Uterus (tissue), 2 donors: ENCODE measurements at regions not wholly inside any gene's neighbourhood (a gene's known extent, or its start where the extent isn't known, plus 50 kb on each side); places are given as distances from the start of the nearest gene placed in this dataset.

Experiments
- POLR2A ChIP-seq, 2 donors: fragments of 450-650 bp; IDR thresholded peaks; one replicate each; pipeline ENCODE4 v1.6.1; 2016; ENCODE audit warnings: antibody characterized with exemption in 2 of 2, mild to moderate bottlenecking in 1 of 2, moderate library complexity in 1 of 2
- TF ChIP-seq, protein P1 (sequence below), 4 experiments: fragments of 200-600 bp in 2 of 4; fragments of 450-650 bp in 2 of 4; sonication (generic) in 2 of 4; IDR thresholded peaks; one replicate each; pipeline ENCODE4 v1.5.1; 2016 to 2019; ENCODE audit warnings: antibody characterized with exemption in 4 of 4, mild to moderate bottlenecking in 2 of 4, moderate library complexity in 1 of 4

GRCh38 chr2:13020469-13020868, 303.7 kb downstream of the TRIB2 start:
- no peak for TF ChIP-seq POLR2A (IDR thresholded peaks at IDR 0.05)
- TF ChIP-seq, protein P1, sequence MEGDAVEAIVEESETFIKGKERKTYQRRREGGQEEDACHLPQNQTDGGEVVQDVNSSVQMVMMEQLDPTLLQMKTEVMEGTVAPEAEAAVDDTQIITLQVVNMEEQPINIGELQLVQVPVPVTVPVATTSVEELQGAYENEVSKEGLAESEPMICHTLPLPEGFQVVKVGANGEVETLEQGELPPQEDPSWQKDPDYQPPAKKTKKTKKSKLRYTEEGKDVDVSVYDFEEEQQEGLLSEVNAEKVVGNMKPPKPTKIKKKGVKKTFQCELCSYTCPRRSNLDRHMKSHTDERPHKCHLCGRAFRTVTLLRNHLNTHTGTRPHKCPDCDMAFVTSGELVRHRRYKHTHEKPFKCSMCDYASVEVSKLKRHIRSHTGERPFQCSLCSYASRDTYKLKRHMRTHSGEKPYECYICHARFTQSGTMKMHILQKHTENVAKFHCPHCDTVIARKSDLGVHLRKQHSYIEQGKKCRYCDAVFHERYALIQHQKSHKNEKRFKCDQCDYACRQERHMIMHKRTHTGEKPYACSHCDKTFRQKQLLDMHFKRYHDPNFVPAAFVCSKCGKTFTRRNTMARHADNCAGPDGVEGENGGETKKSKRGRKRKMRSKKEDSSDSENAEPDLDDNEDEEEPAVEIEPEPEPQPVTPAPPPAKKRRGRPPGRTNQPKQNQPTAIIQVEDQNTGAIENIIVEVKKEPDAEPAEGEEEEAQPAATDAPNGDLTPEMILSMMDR (IDR thresholded peaks at IDR 0.05): no peak
